ENCODE measurements at regions not wholly inside any gene's neighbourhood (a gene's known extent, or its start where the extent isn't known, plus 50 kb on each side); places are given as distances from the start of the nearest gene placed in this dataset.

DNA sequence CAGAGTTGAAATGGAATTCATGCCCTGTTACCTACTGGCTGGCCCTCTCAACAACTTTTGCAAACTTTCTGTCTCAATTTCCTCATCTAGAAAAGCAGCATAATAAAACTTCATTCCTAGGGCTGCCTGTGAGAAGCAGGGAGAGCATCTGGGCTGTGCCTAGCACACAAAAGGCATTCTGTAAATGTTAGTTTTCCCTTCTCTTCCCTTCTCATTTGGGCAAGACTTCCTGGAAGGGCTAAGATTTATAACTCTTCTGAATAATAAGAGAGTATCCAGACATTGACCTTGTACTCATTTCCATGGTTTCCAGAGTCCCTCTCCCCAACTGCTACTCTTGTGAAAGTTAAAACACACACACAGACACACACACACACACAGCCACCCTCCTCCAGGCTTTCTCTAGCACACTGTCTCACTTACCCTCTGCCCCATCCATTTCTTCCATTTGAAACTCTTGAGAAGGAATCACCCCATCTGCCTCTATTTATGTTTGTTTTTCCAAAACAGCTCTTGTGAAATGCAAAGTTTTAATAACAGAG is 302.1 kb downstream of the SMAD2 start:
- H3K4me1 ChIP-seq (ENCODE audit: control insufficient read depth, insufficient read depth, low read length): no peaks in the 10 kb centered on the region
- intact Hi-C loops (cut with micrococcal nuclease; ENCODE audit: unreplicated experiment): no loop called here
- H3K27me3 ChIP-seq (ENCODE audit: control insufficient read depth, insufficient read depth, low read length): no peaks in the 10 kb centered on the region; the same call in 1 of the 2 replicates
- H3K27ac ChIP-seq (ENCODE audit: low read length): no peak overlapping the region
- DNase-seq (ENCODE audit: low read depth, low spot score) (no peak), ATAC-seq (no peak)
- no peak overlapping the region for H3K4me3 ChIP-seq (ENCODE audit: low read depth in 2 of 2, low read length in 2 of 2)
- CTCF ChIA-PET: no interaction called here
- no TSS peak for BruUV-seq (replicated peaks)
- POLR2A ChIA-PET: no interaction called here
- in situ Hi-C loops (cut with HindIII; ENCODE audit: low pct_unique_long_range_greater_than_20kb, low sequenced_read_pairs): no loop called here
- H3K36me3 ChIP-seq (ENCODE audit: control insufficient read depth, insufficient read depth, low read length): no peaks in the 10 kb centered on the region
- no peaks in the 10 kb centered on the region for H3K9me3 ChIP-seq (ENCODE audit: control insufficient read depth, insufficient read depth, low read depth, low read length)
- TF ChIP-seq REST (IDR thresholded peaks at IDR 0.05; ENCODE audit: insufficient read depth in 1 of 2, low read depth in 2 of 2, low read length in 1 of 2): no peak
- TF ChIP-seq SIN3A (IDR thresholded peaks at IDR 0.05; ENCODE audit: borderline replicate concordance, insufficient read depth, low read depth, low read length): no peak
- TF ChIP-seq, protein P1, sequence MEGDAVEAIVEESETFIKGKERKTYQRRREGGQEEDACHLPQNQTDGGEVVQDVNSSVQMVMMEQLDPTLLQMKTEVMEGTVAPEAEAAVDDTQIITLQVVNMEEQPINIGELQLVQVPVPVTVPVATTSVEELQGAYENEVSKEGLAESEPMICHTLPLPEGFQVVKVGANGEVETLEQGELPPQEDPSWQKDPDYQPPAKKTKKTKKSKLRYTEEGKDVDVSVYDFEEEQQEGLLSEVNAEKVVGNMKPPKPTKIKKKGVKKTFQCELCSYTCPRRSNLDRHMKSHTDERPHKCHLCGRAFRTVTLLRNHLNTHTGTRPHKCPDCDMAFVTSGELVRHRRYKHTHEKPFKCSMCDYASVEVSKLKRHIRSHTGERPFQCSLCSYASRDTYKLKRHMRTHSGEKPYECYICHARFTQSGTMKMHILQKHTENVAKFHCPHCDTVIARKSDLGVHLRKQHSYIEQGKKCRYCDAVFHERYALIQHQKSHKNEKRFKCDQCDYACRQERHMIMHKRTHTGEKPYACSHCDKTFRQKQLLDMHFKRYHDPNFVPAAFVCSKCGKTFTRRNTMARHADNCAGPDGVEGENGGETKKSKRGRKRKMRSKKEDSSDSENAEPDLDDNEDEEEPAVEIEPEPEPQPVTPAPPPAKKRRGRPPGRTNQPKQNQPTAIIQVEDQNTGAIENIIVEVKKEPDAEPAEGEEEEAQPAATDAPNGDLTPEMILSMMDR (IDR thresholded peaks at IDR 0.05): no peak
- no peak for TF ChIP-seq POLR2AphosphoS5 (IDR thresholded peaks at IDR 0.05; ENCODE audit: low read depth, low read length)
- no peak for TF ChIP-seq TCF7L2 (IDR thresholded peaks at IDR 0.05; ENCODE audit: low read depth, low read length)

DNA sequence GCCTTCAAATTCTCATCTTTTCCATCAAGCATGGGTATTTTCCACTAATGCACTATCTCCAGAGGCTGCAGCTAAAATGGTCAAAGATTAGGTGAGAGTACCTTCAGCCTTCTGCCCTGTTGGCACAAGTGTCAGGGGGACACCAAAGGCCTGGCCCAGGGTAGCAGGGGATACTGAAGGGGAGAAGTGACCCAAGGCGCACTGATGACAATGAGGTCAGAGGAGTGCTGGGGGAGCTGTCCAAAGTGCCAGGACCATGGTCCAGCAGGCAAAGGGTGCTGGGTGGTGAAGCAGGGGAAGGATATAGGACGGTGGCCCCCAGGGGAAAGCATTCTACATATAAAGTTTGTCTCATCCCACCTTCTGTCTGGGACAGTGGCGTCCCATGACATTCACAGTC is 303.4 kb downstream of the SMAD2 start:
- in situ Hi-C loops (cut with HindIII; ENCODE audit: low pct_unique_long_range_greater_than_20kb, low sequenced_read_pairs): no loop called here
- no peaks in the 10 kb centered on the region; the same call in 1 of the 2 replicates for H3K27me3 ChIP-seq (ENCODE audit: control insufficient read depth, insufficient read depth, low read length)
- POLR2A ChIA-PET: no interaction called here
- CTCF ChIA-PET: no interaction called here
- intact Hi-C loops (cut with micrococcal nuclease; ENCODE audit: unreplicated experiment): no loop called here
- TF ChIP-seq, protein P1 (IDR thresholded peaks at IDR 0.05): no peak
- H3K4me3 ChIP-seq (ENCODE audit: low read depth in 2 of 2, low read length in 2 of 2): no peak overlapping the region
- H3K36me3 ChIP-seq (ENCODE audit: control insufficient read depth, insufficient read depth, low read length): no peaks in the 10 kb centered on the region
- H3K27ac ChIP-seq (ENCODE audit: low read length): no peak overlapping the region
- no peaks in the 10 kb centered on the region for H3K9me3 ChIP-seq (ENCODE audit: control insufficient read depth, insufficient read depth, low read depth, low read length)
- BruUV-seq (replicated peaks): no TSS peak
- H3K4me1 ChIP-seq (ENCODE audit: control insufficient read depth, insufficient read depth, low read length): no peaks in the 10 kb centered on the region
- DNase-seq (ENCODE audit: low read depth, low spot score): no peak
- no peak for ATAC-seq

All from Panc1 (cell line).